ENCODE measurements at regions not wholly inside any gene's neighbourhood (a gene's known extent, or its start where the extent isn't known, plus 50 kb on each side); places are given as distances from the start of the nearest gene placed in this dataset.
"Not testable (repeated sequence)": the region's sequence is repeated elsewhere in the genome, so short reads cannot be mapped to it uniquely, and the experiment has no call there.

- TF ChIP-seq CTCF, POLR2A, EP300 (IDR thresholded peaks at IDR 0.05): not testable (repeated sequence)
Observed at GRCh38 chr4:107415490-107415889, 304.5 kb downstream of the PAPSS1 start.
